ENCODE measurements at regions not wholly inside any gene's neighbourhood (a gene's known extent, or its start where the extent isn't known, plus 50 kb on each side); places are given as distances from the start of the nearest gene placed in this dataset.

DNA sequence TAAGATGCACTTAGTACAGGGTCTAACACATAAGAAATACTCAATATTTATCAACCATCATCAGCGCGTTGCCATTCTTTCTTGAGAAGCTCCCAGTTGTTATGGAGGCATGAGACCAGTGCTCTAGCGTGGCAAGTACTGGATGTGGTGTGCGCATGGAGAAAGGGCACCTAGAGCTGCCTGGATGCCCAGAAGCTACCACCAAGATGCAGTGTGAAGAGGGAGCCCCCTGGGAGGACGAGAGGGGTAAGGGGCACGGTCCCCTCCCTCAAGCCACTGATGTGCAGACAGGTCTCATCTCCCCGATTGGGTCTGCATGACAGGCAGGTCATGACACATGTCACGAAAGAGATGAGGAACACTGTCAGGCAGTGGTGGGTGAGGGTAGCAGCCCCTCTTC, 127.7 kb upstream of the CXCL14 start:
- no peak overlapping the region for H3K27ac ChIP-seq
- TF ChIP-seq, protein P1, sequence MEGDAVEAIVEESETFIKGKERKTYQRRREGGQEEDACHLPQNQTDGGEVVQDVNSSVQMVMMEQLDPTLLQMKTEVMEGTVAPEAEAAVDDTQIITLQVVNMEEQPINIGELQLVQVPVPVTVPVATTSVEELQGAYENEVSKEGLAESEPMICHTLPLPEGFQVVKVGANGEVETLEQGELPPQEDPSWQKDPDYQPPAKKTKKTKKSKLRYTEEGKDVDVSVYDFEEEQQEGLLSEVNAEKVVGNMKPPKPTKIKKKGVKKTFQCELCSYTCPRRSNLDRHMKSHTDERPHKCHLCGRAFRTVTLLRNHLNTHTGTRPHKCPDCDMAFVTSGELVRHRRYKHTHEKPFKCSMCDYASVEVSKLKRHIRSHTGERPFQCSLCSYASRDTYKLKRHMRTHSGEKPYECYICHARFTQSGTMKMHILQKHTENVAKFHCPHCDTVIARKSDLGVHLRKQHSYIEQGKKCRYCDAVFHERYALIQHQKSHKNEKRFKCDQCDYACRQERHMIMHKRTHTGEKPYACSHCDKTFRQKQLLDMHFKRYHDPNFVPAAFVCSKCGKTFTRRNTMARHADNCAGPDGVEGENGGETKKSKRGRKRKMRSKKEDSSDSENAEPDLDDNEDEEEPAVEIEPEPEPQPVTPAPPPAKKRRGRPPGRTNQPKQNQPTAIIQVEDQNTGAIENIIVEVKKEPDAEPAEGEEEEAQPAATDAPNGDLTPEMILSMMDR (conservative IDR thresholded peaks at IDR 0.05): no peak

DNA sequence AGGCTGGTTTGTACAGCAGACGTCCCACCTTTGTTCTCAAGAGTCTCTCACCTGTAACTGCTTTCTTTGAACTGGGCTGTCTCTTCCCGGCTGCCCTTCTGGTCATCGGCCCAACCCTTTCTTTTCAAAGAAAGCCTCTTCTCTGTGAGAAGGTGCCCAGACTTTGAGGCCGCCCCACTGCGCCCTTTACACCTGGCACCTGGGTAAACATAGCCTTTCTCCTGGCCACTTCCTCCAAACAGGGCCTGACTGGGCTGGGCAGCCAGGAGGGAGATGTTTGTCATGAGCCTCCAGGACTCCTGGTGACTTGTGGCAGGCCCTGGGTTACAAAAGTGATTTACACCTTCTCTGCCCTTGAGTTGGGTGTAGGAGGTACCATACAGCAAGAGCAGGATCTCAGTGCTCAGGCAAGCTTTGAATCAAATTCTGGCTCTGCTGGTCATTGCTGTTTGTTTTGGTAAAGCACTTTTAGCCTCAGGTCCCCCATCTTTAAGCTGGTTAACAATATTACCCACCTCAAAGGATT, 127.2 kb upstream of the CXCL14 start:
- TF ChIP-seq, protein P1 (conservative IDR thresholded peaks at IDR 0.05): no peak

DNA sequence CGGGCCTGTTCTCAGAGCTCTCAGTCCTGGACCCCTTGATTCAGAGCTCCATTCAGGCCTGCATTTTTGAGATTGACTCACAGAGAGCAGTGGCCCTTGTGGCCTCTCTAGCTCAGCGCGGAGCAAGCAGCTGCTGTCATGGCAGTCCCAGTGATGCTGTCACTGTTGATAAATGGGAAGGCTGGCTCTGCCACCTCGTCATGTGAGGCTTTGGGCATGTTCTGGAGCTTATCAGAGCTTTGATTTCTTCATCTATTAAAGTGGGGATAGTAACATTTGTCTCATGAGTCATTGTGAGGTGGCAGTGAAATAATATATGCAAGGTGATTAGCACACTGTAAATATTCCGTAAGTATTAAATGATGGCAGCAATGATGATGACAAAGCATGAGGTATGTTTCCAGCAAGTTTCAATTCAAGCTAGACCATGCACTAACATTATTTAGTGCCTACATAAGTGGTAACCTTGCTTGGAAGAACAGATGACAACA, 126.4 kb upstream of the CXCL14 start:
- TF ChIP-seq, protein P1 (conservative IDR thresholded peaks at IDR 0.05): no peak
- H3K27ac ChIP-seq: peak overlapping the region; percentile 31; the same call in 1 of the 2 replicates

More for the DNA sequence above, 127.2 kb upstream of the CXCL14 start:
- H3K27ac ChIP-seq: no peak overlapping the region

DNA sequence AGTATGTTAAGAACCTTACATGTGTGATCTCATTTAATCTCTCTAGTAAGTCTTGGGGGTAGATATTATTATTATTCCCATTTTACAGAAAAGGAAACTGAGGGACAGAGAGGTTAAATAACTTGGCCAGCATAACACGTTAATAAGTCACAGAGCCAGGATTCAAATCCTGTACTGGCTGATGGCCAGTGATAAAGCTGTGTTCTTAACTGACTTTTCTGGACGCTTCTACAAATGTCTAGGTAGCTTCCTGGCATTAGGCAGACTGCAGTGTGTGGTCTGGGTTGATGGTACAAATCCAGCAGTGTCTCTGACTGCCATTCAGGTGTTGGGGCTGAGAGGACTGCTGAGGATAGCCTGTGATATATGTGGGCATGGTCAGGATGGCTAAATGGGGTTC, 125.8 kb upstream of the CXCL14 start:
- TF ChIP-seq, protein P1 (conservative IDR thresholded peaks at IDR 0.05): no peak
- peak overlapping the region; percentile 31 for H3K27ac ChIP-seq

DNA sequence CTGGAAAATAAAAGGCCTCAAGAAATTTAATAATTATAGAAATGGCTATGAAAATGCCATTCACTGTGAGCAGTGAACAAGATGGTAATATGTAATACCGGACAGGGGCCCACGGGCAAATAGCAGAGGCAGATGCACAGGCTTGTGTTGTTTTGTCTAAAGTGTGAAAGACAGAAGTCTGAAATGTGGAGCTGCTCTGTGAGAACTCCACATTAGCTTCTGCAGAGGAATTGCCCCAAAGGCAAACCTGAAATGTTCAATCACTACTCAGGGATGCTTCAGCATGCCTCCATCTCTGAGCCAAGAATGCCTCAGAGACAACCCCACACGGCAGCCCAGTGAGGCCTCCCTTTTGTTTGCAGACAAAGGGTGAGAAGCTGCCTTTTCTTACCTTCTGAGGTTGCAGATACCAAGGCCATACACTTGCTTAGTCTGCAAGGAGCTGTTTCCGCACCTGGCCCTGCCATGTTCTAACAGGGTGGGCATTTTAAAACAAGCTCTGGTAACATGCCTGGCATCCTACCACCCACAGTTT, 124.3 kb upstream of the CXCL14 start:
- H3K27ac ChIP-seq: no peak overlapping the region
- TF ChIP-seq, protein P1 (conservative IDR thresholded peaks at IDR 0.05): no peak

DNA sequence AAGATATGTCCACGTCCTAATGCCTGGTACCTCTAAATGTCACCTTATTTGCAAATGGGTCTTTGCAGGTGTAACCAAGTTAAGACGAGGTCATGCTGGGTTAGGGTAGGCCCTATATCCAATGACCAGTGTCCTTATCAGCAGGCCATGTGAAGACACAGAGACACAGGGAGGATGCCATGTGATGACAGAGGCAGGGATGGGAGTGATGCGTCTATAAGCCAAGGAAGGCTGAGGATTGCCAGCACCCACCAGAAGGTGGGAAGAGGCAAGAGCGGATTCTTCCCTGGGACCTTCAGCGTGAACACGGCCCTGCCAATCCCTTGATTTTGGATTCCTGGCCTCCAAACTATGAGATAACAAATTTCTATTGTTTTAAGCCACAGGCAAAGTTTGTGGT, 123.4 kb upstream of the CXCL14 start:
- TF ChIP-seq, protein P1 (conservative IDR thresholded peaks at IDR 0.05): no peak
- no peak overlapping the region for H3K27ac ChIP-seq

DNA sequence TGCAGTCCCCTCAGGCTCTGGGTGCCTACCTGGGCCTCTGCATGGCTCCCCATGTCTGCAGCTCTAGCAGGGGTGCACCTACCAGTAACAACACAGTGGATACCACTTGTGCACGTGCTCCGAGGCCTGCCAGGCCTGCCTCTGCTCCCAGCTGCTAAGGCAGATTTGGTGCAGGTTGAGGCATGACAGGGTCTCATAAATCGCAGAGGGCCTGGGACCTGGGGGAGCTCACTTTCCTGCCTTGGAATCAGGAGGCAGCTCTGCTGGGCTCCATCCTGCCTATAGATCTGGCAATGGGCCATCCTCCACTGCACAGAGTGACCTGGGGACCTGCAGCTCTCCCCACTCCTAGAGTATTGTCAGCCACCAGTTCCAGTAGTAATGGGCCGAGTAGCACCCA, 121.9 kb upstream of the CXCL14 start:
- no peak overlapping the region for H3K27ac ChIP-seq
- TF ChIP-seq, protein P1 (conservative IDR thresholded peaks at IDR 0.05): no peak

All from VCaP (cell line).